Aorta (tissue), 5 donors: ENCODE measurements at regions not wholly inside any gene's neighbourhood (a gene's known extent, or its start where the extent isn't known, plus 50 kb on each side); places are given as distances from the start of the nearest gene placed in this dataset.

Experiments used
- ATAC-seq: fragments of 200-7000 bp; cut with Tn5 transposase; one replicate; pipeline ENCODE4 v1.9.1; 2022; ENCODE audit warnings: moderate library complexity; ENCODE audit not compliant: low FRiP score
- DNase-seq, 2 donors: peaks; one replicate each; pipeline ENCODE4 v3.0.0-alpha.2; 2020
- H3K27ac ChIP-seq, 2 donors: one replicate each; pipeline ENCODE4 v1.5.1; 2013; ENCODE audit warnings: low read length in 2 of 2, mild to moderate bottlenecking in 2 of 2, moderate library complexity in 2 of 2, control low read depth in 1 of 2, inconsistent platforms in 1 of 2, low read depth in 1 of 2
- H3K27me3 ChIP-seq, 2 donors: one replicate each; pipeline ENCODE4 v1.6.1; 2013; ENCODE audit warnings: control low read depth in 1 of 2, low read length in 1 of 2, mild to moderate bottlenecking in 1 of 2, moderate library complexity in 1 of 2; ENCODE audit not compliant: insufficient read depth in 2 of 2, control insufficient read depth in 1 of 2
- H3K36me3 ChIP-seq, 2 donors: one replicate each; pipeline ENCODE4 v1.6.1; 2013; ENCODE audit warnings: control low read depth in 1 of 2, low read length in 1 of 2, mild to moderate bottlenecking in 1 of 2; ENCODE audit not compliant: insufficient read depth in 2 of 2, control insufficient read depth in 1 of 2
- H3K4me1 ChIP-seq, 2 donors: one replicate each; pipeline ENCODE4 v1.6.1; 2013; ENCODE audit warnings: low read length in 2 of 2, control low read depth in 1 of 2, mild to moderate bottlenecking in 1 of 2, moderate library complexity in 1 of 2; ENCODE audit not compliant: insufficient read depth in 2 of 2, control insufficient read depth in 1 of 2
- H3K4me3 ChIP-seq, 2 donors: one replicate each; pipeline ENCODE4 v1.5.1; 2013; ENCODE audit warnings: low read length in 2 of 2, control low read depth in 1 of 2, mild to moderate bottlenecking in 1 of 2
- H3K9me3 ChIP-seq: one replicate; pipeline ENCODE4 v1.6.1; 2013; ENCODE audit warnings: mild to moderate bottlenecking, low read length; ENCODE audit not compliant: control insufficient read depth
- WGBS, 2 donors: extraction: QIAGEN DNeasy Blood & Tissue Kit; methylation state at CpG; one replicate each; pipeline ENCODE4 v1.1.7; 2013; 5-methylcytosine and 5-hydroxymethylcytosine counted together
- intact Hi-C, 2 donors: fragments of 100-400 bp; cut with DNase I; formaldehyde crosslinking; loops; one replicate each; pipeline versions ENCODE4 v1.14.2 to v1.15.0; 2022
- donor health status: healthy with polysubstance abuse.
- donor health status: Bipolar disorder and iron deficiency.
- donor health status: DM: no; HTN: no; CAD: no.
- donor health status: DM: no; HTN: no; CAD: no.
- donor health status: DM: yes; HTN: yes; CAD: no.

DNA sequence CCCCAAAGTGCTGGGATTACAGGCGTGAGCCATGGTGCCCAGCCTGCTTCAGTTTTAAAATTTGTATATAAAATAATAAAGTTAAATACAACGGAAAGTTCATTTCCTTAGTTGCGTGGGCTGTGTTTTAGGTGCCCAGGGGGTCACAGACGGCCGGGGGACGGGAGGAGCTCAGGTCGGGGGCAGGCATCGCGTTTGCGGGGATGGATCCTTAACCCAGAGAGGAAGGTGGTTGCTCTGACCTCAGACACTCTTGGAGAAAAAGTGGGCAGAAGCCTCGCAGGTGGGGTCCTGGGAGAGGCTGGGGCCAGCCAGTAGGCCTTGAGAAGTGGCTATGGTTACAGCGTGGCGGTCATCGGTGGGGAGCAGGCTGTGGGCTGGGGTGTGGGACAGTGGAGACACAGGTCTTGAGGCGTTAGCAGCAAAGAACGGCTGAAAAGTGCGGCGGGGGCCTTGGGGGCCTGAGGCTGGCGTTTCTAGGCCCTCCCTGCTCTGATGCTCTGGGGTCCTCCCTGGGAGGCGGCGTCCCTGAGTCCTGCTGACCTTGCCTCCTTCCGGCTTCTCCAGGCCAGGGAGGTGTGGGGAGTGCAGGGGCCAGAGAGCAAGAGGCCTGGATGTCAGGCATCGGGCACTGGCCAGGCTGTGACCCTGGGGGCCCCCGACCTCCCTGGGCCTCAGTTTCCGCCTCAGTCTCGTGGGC, 54.4 kb downstream of the UNCX start:
- no peaks in the 10 kb centered on the region for H3K27me3 ChIP-seq
- H3K4me1 ChIP-seq = no peaks in the 10 kb centered on the region
- 90 to 91% methylated on average over 26 of the region's 26 CpGs for WGBS, 2 donors
- H3K9me3 ChIP-seq = no peaks in the 10 kb centered on the region
- no peak overlapping the region for H3K4me3 ChIP-seq
- H3K36me3 ChIP-seq = no peaks in the 10 kb centered on the region
- DNase-seq = peak; percentile 45 to 63
- H3K27ac ChIP-seq = no peak overlapping the region
- ATAC-seq = no peak
- intact Hi-C loops = no loop called here

DNA sequence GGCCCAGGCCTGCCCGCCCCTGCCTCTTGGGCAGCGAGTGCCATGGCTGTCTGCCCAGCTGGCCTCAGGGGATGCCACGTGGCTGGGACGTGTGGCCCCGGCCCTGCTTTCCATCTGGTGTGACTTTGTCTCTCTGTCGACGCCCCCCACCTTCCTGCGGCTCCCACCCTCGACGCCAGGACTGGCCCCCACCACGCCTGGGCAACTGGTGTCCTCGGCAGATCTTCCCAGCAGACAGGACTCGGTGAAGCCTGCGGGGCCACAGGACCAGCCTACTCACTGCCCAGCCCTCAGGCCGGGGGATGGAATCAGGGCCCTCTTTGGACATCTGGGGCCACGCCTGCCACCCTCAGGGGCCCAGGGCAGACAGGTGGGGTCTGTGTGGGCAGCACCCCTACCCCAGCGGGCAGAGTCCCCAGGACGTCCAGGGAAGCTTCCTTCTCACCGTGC, 55.1 kb downstream of the UNCX start:
- 61 to 66% methylated on average over 19 of the region's 19 CpGs for WGBS, 2 donors
- H3K27ac ChIP-seq = no peak overlapping the region
- no peaks in the 10 kb centered on the region for H3K4me1 ChIP-seq
- intact Hi-C loops = no loop called here
- no peaks in the 10 kb centered on the region for H3K27me3 ChIP-seq
- H3K36me3 ChIP-seq = no peaks in the 10 kb centered on the region
- ATAC-seq = no peak
- H3K9me3 ChIP-seq = no peaks in the 10 kb centered on the region
- no peak overlapping the region for H3K4me3 ChIP-seq
- DNase-seq = peak; percentile 36 to 63

DNA sequence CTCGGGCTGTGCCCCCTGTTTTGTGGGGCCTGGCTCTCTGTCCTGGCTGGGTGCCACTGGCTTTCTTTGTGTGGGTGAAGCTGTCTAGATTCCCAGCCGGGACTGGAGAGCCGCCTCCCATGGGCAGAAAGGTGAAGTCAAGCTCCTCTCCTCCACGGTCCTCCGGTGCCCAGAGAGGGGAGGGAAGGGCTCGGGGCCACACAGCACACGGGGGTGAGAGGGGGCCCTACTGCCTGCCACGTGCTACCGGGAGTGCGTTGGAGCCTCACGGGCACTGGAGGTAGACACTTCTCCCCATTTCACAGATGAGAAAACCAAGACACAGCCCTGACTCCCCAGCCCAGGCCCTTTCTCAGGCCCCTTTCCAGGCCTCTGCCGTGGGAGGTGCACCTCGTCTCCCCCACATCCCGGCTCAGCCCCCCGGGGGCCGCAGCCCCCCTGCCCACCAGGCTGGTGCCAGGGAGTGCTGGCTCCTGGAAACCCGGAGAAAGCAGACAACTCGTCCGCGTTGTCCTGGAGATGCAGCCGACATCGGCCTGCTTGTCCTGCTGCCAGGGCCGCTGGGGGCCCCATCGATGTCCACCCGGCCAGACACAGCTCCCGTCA, 55.8 kb downstream of the UNCX start:
- no peak overlapping the region for H3K27ac ChIP-seq
- no peaks in the 10 kb centered on the region for H3K4me1 ChIP-seq
- no peaks in the 10 kb centered on the region for H3K9me3 ChIP-seq
- intact Hi-C loops = no loop called here
- DNase-seq = peak; percentile 39 to 71
- no peaks in the 10 kb centered on the region for H3K36me3 ChIP-seq
- H3K4me3 ChIP-seq = no peak overlapping the region
- WGBS, 2 donors = 81 to 85% methylated on average over 26 of the region's 26 CpGs
- no peaks in the 10 kb centered on the region for H3K27me3 ChIP-seq
- ATAC-seq = no peak

DNA sequence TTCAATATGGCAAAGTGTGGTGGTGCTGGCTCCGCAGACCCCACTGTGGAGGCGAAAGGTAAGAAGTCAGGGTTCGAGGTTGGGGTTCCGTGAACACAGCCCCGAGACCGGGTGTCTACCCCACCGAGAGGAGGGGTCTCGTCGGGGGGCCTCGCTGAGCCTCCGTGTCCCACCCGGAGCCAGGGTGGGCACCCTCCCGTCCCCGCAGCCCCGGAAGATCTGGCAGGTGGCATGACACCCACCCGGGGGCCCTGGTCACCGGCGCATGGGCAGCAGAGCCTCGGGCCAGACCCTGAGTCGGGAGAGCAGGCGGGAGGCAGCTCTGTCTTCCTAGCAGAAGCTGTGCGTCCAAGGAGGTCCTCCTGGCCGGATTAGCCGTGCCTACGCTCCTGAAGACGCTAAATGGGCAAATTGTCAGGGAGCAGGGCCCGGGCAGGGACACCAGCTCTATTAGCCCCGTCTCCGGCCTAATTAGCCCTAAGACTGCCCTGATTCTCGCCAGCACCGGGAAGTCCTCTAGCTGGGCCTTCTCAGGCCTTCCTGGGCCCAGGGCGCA, 56.4 kb downstream of the UNCX start:
- Histone ChIP-seq H3K4me3 (no peak overlapping the region), H3K27me3 (no peaks in the 10 kb centered on the region), H3K27ac (no peak overlapping the region), H3K9me3 (no peaks in the 10 kb centered on the region), H3K4me1 (no peaks in the 10 kb centered on the region), H3K36me3 (no peaks in the 10 kb centered on the region)
- 87 to 90% methylated on average over 32 of the region's 32 CpGs for WGBS, 2 donors
- intact Hi-C loops = no loop called here
- ATAC-seq (no peak), DNase-seq (peak; percentile 32 to 73)

DNA sequence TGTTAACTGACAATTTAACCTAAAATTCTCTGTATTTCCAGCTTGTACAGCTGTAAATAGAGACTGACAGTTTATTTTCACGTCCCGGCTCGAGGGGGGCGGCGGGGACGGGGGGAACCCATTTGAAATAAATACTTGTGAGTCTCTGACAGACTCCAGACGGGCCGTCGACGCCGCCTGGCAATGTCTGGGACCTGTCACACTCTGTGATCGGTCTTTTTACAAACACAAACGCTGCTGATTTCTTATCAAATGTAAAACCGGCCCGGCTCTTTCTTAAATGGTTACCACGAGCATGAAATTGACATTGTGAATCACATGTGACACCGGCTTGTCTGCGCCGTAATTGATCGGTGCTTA, 57.0 kb downstream of the UNCX start:
- ATAC-seq (no peak), DNase-seq (peak; percentile 47 to 71)
- H3K4me1 ChIP-seq = no peaks in the 10 kb centered on the region
- intact Hi-C loops = no loop called here
- no peaks in the 10 kb centered on the region for H3K9me3 ChIP-seq
- H3K4me3 ChIP-seq = peak overlapping the region; percentile 0 to 33
- H3K27me3 ChIP-seq = no peaks in the 10 kb centered on the region
- no peak overlapping the region for H3K27ac ChIP-seq
- H3K36me3 ChIP-seq = no peaks in the 10 kb centered on the region
- WGBS, 2 donors = 8 to 9% methylated on average over 20 of the region's 20 CpGs

DNA sequence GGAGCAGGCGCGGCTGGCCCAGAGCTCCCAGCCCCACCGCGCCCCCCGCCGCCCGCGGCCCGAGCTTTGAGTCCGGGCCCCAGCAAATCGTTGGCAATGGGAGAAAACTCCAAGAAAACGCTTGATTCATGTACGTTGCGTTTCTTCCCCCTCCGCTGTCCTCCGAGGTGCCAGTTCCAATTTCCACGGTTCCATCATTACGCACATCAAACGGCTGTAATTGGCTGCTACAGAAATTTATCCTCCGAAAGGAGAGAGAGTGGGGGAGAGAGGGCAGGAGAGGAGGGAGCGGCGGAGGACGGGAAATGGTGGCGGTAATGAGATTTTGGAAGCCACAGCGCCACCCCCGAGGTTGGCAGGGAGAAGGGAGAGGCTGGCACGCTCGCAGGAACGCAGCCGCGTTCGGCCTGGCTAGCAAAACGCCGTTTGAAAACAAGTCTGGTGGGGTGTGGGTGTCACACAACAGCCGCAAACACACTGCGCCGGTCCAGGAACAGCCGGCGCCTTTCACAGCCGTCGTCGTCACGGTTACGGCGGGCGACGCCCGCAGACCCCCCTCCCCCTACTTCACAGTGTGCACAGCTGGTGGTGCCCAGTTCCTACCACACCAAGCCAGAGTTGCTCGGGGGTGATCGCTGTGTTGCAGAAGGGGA, 57.5 kb downstream of the UNCX start:
- 1% methylated on average over 50 of the region's 50 CpGs for WGBS, 2 donors
- peak overlapping the region; percentile 0 to 33 for H3K4me3 ChIP-seq
- H3K27me3 ChIP-seq = no peaks in the 10 kb centered on the region
- H3K27ac ChIP-seq = no peak overlapping the region
- peak; percentile 53 for ATAC-seq
- DNase-seq = peak; percentile 55 to 85
- no peaks in the 10 kb centered on the region for H3K4me1 ChIP-seq
- H3K36me3 ChIP-seq = no peaks in the 10 kb centered on the region
- intact Hi-C loops = no loop called here
- no peaks in the 10 kb centered on the region for H3K9me3 ChIP-seq

DNA sequence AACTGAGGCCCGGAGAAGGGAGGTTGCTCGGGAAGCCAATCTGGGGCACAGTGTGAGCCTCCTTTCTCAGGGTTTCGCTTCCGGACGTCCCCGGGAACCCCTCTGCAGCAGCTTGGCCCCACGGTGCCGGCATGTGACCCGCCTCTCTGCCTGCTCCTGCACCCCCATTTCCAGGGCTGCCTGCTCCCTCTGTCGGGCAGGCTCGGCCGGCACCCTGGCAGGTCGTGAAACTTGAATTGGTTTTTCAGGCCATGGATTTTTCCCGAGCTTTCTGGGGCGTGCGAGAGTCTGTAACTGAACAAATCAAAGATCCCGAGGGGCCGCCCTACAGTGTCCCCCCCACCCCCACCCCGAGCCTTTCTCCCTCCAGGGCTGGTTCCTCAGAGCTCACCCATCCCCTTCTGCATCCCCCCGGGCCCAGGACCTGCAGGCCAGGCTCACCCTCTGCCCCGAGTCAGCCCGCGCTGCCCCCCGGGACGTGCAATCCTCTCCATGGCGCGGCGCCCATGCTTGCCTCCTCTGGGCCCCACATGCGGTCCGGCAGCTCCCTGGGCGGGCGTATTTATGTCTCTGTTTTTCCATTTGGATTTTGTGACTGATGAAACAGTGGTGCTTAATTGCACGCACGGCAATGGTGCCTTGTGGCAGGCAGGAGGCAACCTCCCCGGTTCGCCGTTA, 58.1 kb downstream of the UNCX start:
- ATAC-seq = peak; percentile 20
- Histone ChIP-seq H3K4me1 (no peaks in the 10 kb centered on the region), H3K27ac (no peak overlapping the region), H3K36me3 (no peaks in the 10 kb centered on the region), H3K4me3 (peak overlapping the region in 1 of 2 donors; percentile 33), H3K9me3 (no peaks in the 10 kb centered on the region), H3K27me3 (no peaks in the 10 kb centered on the region)
- intact Hi-C loops = no loop called here
- WGBS, 2 donors = 21 to 29% methylated on average over 37 of the region's 37 CpGs
- DNase-seq = peak; percentile 38 to 77

DNA sequence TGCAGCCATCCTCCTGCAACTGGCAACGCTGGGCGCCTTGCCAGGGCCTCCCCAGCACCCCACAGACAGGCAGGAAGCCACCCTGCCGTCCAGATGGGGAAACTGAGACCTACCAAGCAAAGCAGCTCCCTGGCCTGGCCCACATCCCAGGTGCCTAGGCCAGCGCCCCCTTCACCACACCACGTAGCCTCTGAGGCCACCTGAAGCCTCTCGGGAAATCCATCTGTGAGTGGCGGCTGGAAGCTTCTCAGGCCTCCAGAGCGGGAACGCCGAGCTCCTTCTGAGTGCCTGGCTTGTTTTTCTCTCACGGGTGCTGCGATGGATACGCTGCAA, 58.7 kb downstream of the UNCX start:
- Histone ChIP-seq H3K27ac (no peak overlapping the region), H3K9me3 (no peaks in the 10 kb centered on the region), H3K4me1 (no peaks in the 10 kb centered on the region), H3K36me3 (no peaks in the 10 kb centered on the region), H3K4me3 (no peak overlapping the region), H3K27me3 (no peaks in the 10 kb centered on the region)
- intact Hi-C loops = no loop called here
- ATAC-seq (no peak), DNase-seq (no peak)
- 86 to 88% methylated on average over 13 of the region's 13 CpGs for WGBS, 2 donors
